CD4-positive, alpha-beta T cell treated with Interleukin-6 for 4 hours (primary cell): ENCODE measurements at regions not wholly inside any gene's neighbourhood (a gene's known extent, or its start where the extent isn't known, plus 50 kb on each side); places are given as distances from the start of the nearest gene placed in this dataset.
"Not testable (repeated sequence)": the region's sequence is repeated elsewhere in the genome, so short reads cannot be mapped to it uniquely, and the experiment has no call there.

Experiments
- DNase-seq: peaks from one replicate; pipeline ENCODE4 v3.0.0-alpha.2; 2020; ENCODE audit warnings: mixed read lengths

DNA sequence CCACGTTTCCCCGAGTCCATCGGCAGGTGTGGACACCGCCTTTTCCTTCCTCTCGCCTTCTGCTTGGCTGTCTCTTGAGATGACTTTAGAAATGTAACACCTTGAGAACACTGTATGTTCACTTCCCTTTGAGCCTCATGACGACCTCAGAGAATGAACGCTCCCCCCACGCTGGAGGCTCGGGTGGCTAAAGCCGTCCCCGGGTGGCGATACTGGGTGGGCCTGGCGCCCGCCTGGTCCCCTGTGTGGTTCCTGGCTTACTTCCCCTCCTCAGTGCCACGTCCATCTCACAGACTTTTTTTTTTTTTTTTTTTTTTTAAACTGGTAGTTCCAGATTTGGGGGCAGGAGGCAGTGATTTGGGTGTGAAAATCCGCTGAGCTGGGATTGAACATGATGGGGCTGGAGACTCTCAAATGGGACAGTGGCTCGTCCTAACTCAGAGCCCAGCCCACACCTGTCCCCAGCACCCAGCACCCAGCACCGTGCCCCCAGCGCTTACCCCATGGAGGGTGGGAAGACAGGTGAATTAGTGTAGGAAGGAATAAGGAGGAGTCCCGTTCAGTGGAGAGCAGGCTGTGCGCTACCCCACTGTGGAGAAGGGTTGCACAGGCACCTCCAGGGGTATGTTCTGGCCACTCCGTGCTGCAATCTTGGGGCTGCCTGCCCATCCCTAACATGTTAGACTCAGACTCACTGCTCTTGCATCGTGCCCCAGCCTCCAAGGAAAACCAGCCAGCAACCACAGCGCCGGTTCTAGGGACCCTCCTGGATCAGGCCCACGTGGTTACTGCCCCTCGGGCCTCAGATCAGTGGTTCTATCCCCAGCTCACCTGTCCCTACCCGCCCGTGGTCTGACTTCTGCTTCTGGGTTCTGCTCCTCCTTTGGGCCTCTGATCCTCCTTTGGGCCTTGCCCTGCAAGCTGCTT, 174.0 kb downstream of the ASB1 start:
- DNase-seq: no peak

DNA sequence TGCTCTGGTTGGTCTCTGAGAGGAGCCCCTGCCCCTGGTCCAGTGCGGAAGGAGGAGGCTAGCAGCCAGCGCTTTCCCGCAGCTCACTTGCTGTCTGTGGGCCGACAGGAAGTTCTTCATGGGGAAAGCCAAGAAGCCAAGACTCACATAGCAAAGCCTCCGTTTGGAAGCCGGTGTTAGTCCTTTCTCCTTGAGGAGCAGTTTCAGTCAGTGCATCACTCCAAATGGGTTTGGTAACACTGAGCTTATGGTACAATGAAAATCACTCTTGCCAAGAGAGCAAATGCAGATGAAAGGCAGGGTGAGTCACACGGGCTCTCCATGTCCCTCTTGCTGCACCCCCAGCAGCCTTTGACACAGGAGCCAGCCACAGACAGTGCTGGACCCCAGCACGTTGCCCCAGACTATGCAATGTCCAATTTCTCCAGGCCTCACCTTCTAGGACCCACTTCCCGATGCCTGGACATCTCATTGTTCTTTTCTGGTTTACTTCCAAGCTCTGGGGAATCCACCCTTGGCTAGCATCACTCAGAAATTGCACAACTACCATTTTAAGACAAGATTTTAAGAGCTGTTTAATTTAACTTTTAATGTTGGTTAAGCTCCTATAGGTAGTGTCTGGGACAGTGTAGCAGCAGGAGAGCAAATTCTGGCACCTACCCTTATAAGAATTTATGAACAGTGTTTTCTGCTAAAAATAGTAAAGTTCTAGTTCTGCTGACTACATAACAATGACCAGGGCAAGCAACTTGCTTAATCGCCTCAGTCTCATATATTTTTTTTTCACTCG, 174.9 kb downstream of the ASB1 start:
- DNase-seq: no peak

- DNase-seq: no peak
These were observed 175.7 kb downstream of the ASB1 start for GRCh38 chr2:238602223-238602960.

GRCh38 chr2:238603596-238603995, 176.9 kb downstream of the ASB1 start:
- no peak for DNase-seq

DNA sequence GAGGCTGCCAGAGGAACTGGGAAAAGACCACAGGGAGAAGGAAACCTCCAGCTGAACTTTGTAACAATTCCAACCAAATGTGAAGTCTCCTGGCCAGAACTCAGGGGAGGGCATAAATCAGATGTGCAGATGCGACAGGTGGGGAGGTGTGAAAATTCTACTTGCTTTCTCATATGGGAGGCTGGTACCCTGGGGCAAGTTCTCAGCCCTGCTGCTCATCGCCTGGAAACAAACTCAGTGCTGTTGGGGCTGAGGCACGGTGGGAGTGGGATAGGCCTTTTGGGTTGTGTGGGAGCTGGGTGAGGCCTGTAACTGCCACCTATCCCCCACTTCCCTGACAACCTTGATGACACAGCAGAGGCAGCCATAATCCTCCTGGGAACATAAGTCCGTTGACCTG, 179.6 kb downstream of the ASB1 start:
- DNase-seq: no peak

DNA sequence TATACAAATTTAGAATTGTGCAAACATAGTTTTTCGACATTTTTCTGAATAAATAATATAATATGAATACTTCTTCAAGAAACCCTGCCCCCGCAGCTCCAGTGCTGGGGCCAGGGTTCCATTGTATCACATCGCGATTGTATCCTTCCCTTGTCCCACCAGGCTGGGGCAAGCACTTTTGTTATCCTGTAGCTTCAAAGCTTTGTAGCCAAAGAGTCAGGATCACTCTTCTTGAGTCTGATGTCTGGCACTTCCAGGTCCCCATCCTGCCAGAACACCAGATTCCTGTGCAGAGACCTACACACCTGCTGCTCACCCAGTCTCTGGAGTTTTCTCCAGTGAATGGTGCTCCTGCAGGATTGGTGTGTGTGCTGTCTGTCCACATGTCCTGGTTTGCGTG, 186.9 kb downstream of the ASB1 start:
- no peak for DNase-seq

DNA sequence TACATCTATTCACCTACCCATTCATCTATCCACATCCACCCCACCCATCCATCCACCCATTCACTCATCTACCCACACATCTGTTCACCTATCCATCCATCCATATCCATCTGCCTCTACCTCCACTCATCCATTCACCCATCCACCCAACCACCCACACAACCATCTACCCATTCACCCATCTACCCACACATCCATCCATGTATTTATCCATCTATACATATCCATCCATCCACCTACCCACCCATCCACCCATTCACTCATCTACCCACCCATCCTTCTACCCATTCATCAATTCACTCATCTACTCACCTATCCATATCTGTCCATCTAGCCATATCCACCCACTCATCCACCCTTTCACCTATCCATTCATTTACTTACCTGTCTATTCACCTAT, 187.6 kb downstream of the ASB1 start:
- no peak for DNase-seq

DNA sequence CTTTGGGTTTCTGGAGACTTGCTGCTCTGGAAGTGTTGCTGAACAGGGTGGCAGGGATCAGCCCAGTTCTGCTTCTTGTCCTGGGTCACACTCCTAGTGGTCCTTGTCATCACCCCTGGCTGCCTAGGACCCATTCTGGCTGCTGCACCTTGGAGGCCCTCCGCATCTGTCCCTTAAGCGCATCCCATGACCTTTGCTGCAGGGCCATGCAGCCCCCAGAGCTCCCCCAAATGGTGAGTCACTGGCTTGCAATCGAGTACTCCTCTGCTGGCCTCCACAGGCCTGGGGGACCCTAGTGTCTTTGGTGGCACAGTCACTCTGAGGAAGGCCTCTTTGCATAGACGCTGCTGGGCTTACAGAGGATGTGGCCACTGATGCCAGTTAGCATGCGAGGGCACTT, 188.5 kb downstream of the ASB1 start:
- DNase-seq: no peak

DNA sequence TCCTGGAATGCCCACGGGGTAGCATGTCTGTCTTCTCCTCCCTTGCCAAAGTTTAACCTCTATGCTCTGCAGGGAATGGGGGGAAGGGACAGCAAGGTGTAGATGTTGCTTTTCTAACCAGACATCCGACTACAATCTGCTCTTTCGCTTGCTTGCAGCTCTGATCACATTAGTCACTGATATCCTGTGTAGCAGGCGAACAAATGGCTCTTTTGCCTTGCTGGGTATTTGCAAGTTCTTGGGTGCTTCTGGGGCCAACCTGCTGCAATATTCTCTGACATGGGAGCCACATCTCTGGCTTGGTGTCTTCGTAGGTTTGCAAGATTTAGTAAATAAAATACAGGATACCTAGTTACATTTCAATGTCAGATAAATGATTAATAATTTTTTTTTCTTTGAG, 190.0 kb downstream of the ASB1 start:
- DNase-seq: no peak

GRCh38 chr2:238618494-238619283, 192.0 kb downstream of the ASB1 start:
- not testable (repeated sequence) for DNase-seq

GRCh38 chr2:238627899-238628298, 201.2 kb downstream of the ASB1 start:
- DNase-seq: no peak

- DNase-seq: no peak
These were observed 202.3 kb downstream of the ASB1 start for GRCh38 chr2:238629064-238629463.

DNA sequence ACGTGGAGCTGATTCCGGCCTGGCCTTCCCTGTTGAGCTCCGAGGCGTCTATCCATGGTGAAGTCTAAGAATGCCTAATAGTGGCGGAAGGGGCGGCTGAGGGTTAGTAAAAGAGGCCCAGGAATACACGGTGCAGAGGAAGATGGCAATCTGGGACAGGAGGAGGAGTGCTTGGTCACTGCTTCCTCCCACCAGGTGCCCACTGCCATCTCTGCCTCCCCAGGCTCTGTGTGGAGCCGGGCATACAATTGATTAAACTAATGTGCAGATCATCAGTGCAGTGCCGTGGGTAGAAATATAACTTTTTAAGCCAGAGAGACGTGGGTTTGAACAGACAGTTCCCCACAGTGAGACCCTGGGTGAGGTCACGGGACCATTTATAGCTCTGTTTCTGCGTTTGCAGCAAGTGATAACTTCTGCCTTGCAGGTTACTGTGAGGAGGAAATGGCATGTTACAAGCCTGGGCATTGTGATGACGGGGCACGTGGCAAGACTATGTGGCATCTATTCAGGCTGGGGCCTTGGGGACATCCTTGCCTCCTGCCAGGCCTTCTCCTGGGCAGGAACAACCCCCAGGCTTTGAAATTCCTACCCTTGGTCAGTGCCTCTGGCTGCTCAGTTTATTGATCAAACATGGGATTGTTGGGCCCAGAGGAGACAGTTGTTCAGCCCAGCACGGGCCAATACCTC, 204.9 kb downstream of the ASB1 start:
- no peak for DNase-seq

- DNase-seq: no peak
These were observed 205.7 kb downstream of the ASB1 start for GRCh38 chr2:238632181-238633060.

DNA sequence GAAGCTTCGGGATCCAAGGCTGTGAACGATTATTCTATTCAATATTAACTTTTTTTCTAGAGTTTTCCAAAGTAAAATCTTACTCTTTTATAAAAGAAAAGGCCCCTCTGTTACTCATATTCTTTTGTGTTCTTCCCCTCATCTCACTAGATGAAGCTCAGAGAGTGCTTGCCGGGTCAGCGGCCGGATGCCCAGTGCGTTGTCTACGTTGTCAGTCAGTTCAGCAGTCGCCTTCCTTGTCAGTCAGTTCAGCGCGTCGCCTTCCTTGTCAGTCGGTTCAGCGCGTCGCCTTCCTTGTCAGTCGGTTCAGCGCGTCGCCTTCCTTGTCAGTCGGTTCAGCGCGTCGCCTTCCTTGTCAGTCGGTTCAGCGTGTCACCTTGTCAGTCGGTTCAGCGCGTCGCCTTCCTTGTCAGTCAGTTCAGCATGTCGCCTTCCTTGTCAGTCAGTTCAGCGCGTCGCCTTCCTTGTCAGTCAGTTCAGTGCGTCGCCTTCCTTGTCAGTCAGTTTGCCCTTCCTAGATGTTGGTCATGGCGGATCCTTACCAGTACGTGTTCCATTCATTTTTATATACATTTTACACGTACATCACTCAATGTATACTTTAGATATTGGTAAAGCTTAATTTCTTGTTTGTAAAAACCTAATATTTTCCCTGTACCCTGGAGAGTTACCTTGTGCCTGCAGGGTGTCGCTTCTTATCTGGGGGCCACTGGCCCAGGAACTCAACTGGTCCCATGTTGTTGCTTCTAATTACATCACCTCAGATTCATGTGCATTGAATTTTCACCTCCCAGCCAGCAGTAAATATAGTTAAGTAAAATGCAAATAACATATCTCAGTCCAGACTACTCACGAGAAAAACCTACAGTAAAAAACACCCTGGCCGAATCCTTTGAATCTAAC, 206.9 kb downstream of the ASB1 start:
- no peak for DNase-seq

- DNase-seq: no peak
These were observed 208.1 kb downstream of the ASB1 start for GRCh38 chr2:238634701-238635357.

DNA sequence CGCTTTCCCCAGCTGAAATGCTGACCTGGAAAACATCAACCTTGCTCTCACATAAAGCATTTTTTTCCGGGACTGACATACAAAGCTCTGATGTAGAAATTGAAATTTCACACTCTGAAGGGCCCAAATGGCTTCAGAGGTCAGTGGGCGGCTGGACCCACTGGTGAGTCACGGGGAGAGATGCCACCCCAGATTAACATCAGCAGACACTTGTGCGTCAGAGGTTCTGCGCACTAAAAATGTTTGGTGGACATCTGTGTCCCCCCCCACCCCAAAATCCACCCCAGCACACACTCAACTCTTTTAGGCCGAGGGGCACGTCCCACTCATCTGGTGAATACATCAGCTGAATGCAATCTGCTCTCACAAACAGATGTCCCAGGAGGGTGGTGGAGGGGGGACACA, 208.9 kb downstream of the ASB1 start:
- no peak for DNase-seq

DNA sequence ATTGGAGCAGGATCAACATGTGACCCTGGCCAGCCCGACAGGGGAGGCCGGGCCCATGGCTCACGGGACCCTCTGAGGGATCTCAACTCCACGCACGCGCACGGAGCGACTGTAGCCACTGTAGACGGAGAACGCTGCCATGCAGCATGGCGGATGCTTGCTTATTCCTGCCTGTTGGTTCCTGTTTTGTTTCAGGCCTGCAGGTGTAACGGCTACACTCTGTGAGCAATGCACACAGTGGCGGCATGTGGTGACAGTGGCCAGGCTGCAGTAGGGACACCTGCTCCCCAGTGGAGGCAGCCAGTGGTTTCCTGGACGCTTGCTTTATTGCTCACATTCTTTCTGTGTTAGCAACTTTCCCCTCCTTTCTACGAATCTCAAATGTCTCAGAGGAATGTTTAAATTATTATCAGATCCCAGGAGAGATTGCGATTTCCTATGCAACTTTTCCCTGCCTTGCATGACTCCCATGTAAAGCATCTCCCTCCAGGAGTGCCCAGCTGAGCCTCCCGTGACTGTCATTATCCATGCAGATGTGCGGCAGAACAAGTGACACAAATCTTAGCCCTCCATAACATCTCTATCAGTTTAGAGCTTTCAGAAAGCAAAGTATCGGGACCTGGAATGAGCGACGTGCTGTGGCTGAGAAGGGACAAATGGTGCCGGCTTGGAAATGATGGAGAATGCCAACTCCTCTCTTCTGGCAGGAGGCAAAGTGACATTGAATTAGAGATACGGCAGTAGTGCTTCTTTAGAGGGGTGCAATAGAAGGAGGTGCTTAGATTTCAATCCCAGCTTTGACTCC, 209.7 kb downstream of the ASB1 start:
- DNase-seq: no peak
